ENCODE measurements at regions not wholly inside any gene's neighbourhood (a gene's known extent, or its start where the extent isn't known, plus 50 kb on each side); places are given as distances from the start of the nearest gene placed in this dataset.

- H3K4me1 ChIP-seq: no peaks in the 10 kb centered on the region
- no peaks in the 10 kb centered on the region for H3K9me3 ChIP-seq
- DNase-seq: peak; percentile 9
- intact Hi-C loops (cut with DNase I): loop anchor here in 4 of 10 donors (5.0 to 10.0 kb wide), 3 partner anchors 405 to 1572 kb away; no protein-coding TSS in a partner anchor
- no peak overlapping the region for H3K27ac ChIP-seq
- WGBS, 2 donors: 45 to 54% methylated on average over 6 of the region's 6 CpGs
- peak; percentile 40 to 77 (median 72) for TF ChIP-seq CTCF (IDR thresholded peaks at IDR 0.05)
- no peak overlapping the region for H3K4me3 ChIP-seq
- H3K27me3 ChIP-seq: peaks cover 0 to 10% (median 0%) of the 10 kb centered on the region in 7 donors
- no peaks in the 10 kb centered on the region for H3K36me3 ChIP-seq
- ATAC-seq: peak in 1 of 8 donors; percentile 47
These were observed 61.5 kb upstream of the GRM7 start for GRCh38 chr3:6799264-6799915.

- Histone ChIP-seq H3K9me3 (no peaks in the 10 kb centered on the region), H3K4me1 (no peaks in the 10 kb centered on the region), H3K36me3 (no peaks in the 10 kb centered on the region), H3K27ac (no peak overlapping the region), H3K27me3 (peaks cover 0 to 4% (median 0%) of the 10 kb centered on the region in 7 donors), H3K4me3 (no peak overlapping the region)
- ATAC-seq (no peak), DNase-seq (no peak)
- no peak for TF ChIP-seq CTCF (IDR thresholded peaks at IDR 0.05)
- intact Hi-C loops (cut with DNase I): loop anchor here in 1 of 10 donors (10.0 kb wide), 1 partner anchor 1579 kb away; no protein-coding TSS in a partner anchor
- 94 to 95% methylated on average over 3 of the region's 3 CpGs for WGBS, 2 donors
These were observed 57.3 kb upstream of the GRM7 start for GRCh38 chr3:6803619-6804018.

GRCh38 chr3:6805236-6805635 lies 55.7 kb upstream of the GRM7 start:
- WGBS, 2 donors: 53 to 57% methylated on average over 2 of the region's 2 CpGs

GRCh38 chr3:6806991-6807390 lies 53.9 kb upstream of the GRM7 start:
- Histone ChIP-seq H3K36me3 (no peaks in the 10 kb centered on the region), H3K27me3 (peaks cover 0 to 4% (median 0%) of the 10 kb centered on the region in 7 donors), H3K4me3 (no peak overlapping the region), H3K9me3 (peaks cover 0 to 4% (median 0%) of the 10 kb centered on the region in 11 donors), H3K27ac (no peak overlapping the region), H3K4me1 (no peaks in the 10 kb centered on the region)
- no peak for DNase-seq
- intact Hi-C loops (cut with DNase I): loop anchor here in 1 of 10 donors (10.0 kb wide), 1 partner anchor 1582 kb away; no protein-coding TSS in a partner anchor
- ATAC-seq: no peak
- WGBS, 2 donors: 68 to 69% methylated on average over 3 of the region's 3 CpGs
- TF ChIP-seq CTCF (IDR thresholded peaks at IDR 0.05): no peak

More at GRCh38 chr3:6805236-6805635, 55.7 kb upstream of the GRM7 start:
- H3K9me3 ChIP-seq: no peaks in the 10 kb centered on the region
- DNase-seq (no peak), ATAC-seq (no peak)
- no peak overlapping the region for H3K4me3 ChIP-seq
- no peaks in the 10 kb centered on the region for H3K36me3 ChIP-seq
- intact Hi-C loops (cut with DNase I): loop anchor here in 1 of 10 donors (10.0 kb wide), 1 partner anchor 1580 kb away; no protein-coding TSS in a partner anchor
- no peak for TF ChIP-seq CTCF (IDR thresholded peaks at IDR 0.05)
- H3K27me3 ChIP-seq: peaks cover 0 to 4% (median 0%) of the 10 kb centered on the region in 7 donors
- H3K27ac ChIP-seq: no peak overlapping the region
- H3K4me1 ChIP-seq: no peaks in the 10 kb centered on the region

All from heart right ventricle (tissue), 16 donors.